HuH-7 (cell line): ENCODE measurements at regions not wholly inside any gene's neighbourhood (a gene's known extent, or its start where the extent isn't known, plus 50 kb on each side); places are given as distances from the start of the nearest gene placed in this dataset.
"Not testable (repeated sequence)": the region's sequence is repeated elsewhere in the genome, so short reads cannot be mapped to it uniquely, and the experiment has no call there.

Experiments
- DNase-seq: peaks from one replicate; pipeline ENCODE4 v3.0.0; 2011; ENCODE audit warnings: low spot score

GRCh38 chr3:94412936-94413335 lies 350.1 kb downstream of the NSUN3 start:
- DNase-seq = not testable (repeated sequence)

GRCh38 chr3:94413336-94414108 lies 350.7 kb downstream of the NSUN3 start:
- DNase-seq = no peak

- DNase-seq = no peak
Observed at GRCh38 chr3:94414418-94414817, 351.6 kb downstream of the NSUN3 start.

GRCh38 chr3:94416768-94417167 lies 353.9 kb downstream of the NSUN3 start:
- no peak for DNase-seq

- no peak for DNase-seq
Observed at GRCh38 chr3:94417963-94418455, 355.1 kb downstream of the NSUN3 start.

GRCh38 chr3:94420931-94421330 lies 358.1 kb downstream of the NSUN3 start:
- DNase-seq = no peak

- DNase-seq = no peak
Observed at GRCh38 chr3:94423578-94423977, 360.7 kb downstream of the NSUN3 start.

GRCh38 chr3:94429517-94429916 lies 366.7 kb downstream of the NSUN3 start:
- no peak for DNase-seq

- no peak for DNase-seq
Observed at GRCh38 chr3:94431876-94432570, 369.2 kb downstream of the NSUN3 start.

- no peak for DNase-seq
Observed at GRCh38 chr3:94433811-94434210, 370.9 kb downstream of the NSUN3 start.

GRCh38 chr3:94440767-94441493 lies 378.1 kb downstream of the NSUN3 start:
- DNase-seq = no peak

GRCh38 chr3:94441494-94441847 lies 378.6 kb downstream of the NSUN3 start:
- DNase-seq = no peak

- DNase-seq = no peak
Observed at GRCh38 chr3:94453864-94454263, 391.0 kb downstream of the NSUN3 start.

GRCh38 chr3:94459167-94459566 lies 396.3 kb downstream of the NSUN3 start:
- no peak for DNase-seq

- DNase-seq = peak; percentile 5
Observed at GRCh38 chr3:94460931-94461330, 398.1 kb downstream of the NSUN3 start.

GRCh38 chr3:94462931-94463330 lies 400.1 kb downstream of the NSUN3 start:
- no peak for DNase-seq

- DNase-seq = no peak
Observed at GRCh38 chr3:94472511-94472910, 409.6 kb downstream of the NSUN3 start.

GRCh38 chr3:94481226-94481898 lies 418.5 kb downstream of the NSUN3 start:
- no peak for DNase-seq

GRCh38 chr3:94482686-94483085 lies 419.8 kb downstream of the NSUN3 start:
- DNase-seq = peak; percentile 8

- no peak for DNase-seq
Observed at GRCh38 chr3:94483403-94483802, 420.5 kb downstream of the NSUN3 start.

- DNase-seq = no peak
Observed at GRCh38 chr3:94494992-94495391, 432.1 kb downstream of the NSUN3 start.

- DNase-seq = no peak
Observed at GRCh38 chr3:94500146-94500545, 437.3 kb downstream of the NSUN3 start.
